H1 (cell line): ENCODE measurements at regions not wholly inside any gene's neighbourhood (a gene's known extent, or its start where the extent isn't known, plus 50 kb on each side); places are given as distances from the start of the nearest gene placed in this dataset.

Experiments
- CTCF ChIA-PET: fragments of 300-600 bp; sonication (Branson Sonifier 250); formaldehyde crosslinking; loops from one replicate; lab custom pipeline; 2021; ENCODE audit not compliant: partially characterized antibody; lab: Charles Lee
- POLR2A ChIA-PET: fragments of 300-600 bp; sonication (Branson Sonifier 250); formaldehyde crosslinking; loops from one replicate; lab custom pipeline; 2021; ENCODE audit warnings: inconsistent platforms; ENCODE audit not compliant: partially characterized antibody; lab: Charles Lee
- DNase-seq, 2 experiments: peaks; one replicate each; pipeline versions ENCODE4 v3.0.0 to v3.0.0-alpha.2; 2010 to 2022; ENCODE audit warnings: low spot score in 2 of 2, low read depth in 1 of 2, mixed read lengths in 1 of 2
- FAIRE-seq: peaks from 2 replicates; lab custom pipeline; 2011; peaks lifted over from hg19 to GRCh38; lab: Jason Lieb, UNC
- H2AFZ ChIP-seq: 2 replicates; pipeline ENCODE4 v1.8.1; 2012; ENCODE audit warnings: low read length, inconsistent platforms
- H2AK5ac ChIP-seq: 2 replicates; pipeline ENCODE4 v1.6.1; 2013; ENCODE audit warnings: low read depth, low read length
- H2BK120ac ChIP-seq: replicated peaks from 2 replicates; pipeline ENCODE3; 2013; ENCODE audit warnings: low read depth, low read length, inconsistent platforms
- H2BK12ac ChIP-seq: 2 replicates; pipeline ENCODE4 v1.6.1; 2013; ENCODE audit warnings: low read depth, low read length
- H2BK15ac ChIP-seq: 2 replicates; pipeline ENCODE4 v1.6.1; 2013; ENCODE audit warnings: low read length
- H2BK20ac ChIP-seq: 2 replicates; pipeline ENCODE4 v1.6.1; 2013; ENCODE audit warnings: low read length
- H2BK5ac ChIP-seq: 2 replicates; pipeline ENCODE4 v1.6.1; 2013; ENCODE audit warnings: low read depth, low read length
- H3K14ac ChIP-seq: 2 replicates; pipeline ENCODE4 v1.6.1; 2013; ENCODE audit warnings: inconsistent platforms; ENCODE audit not compliant: insufficient read length
- H3K18ac ChIP-seq: 2 replicates; pipeline ENCODE4 v1.6.1; 2013; ENCODE audit warnings: low read length; ENCODE audit errors: extremely low read depth
- H3K23ac ChIP-seq: 2 replicates; pipeline ENCODE4 v1.6.1; 2013; ENCODE audit warnings: inconsistent platforms; ENCODE audit not compliant: insufficient read length
- H3K23me2 ChIP-seq: 2 replicates; pipeline ENCODE4 v1.6.1; 2013; ENCODE audit warnings: low read depth, low read length
- H3K27ac ChIP-seq: 2 replicates; pipeline ENCODE4 v1.6.1; 2011; ENCODE audit warnings: low read depth, low read length, inconsistent platforms
- H3K27me3 ChIP-seq, 4 experiments: replicated peaks in 1 of 4; 1 replicate in 1 of 4; 2 replicates in 3 of 4; pipeline versions ENCODE4 v1.6.1 to v1.8.1; 2011 to 2013; ENCODE audit warnings: low read length in 3 of 4, mild to moderate bottlenecking in 3 of 4, inconsistent platforms in 2 of 4, mixed read lengths in 2 of 4, moderate library complexity in 1 of 4; ENCODE audit not compliant: control insufficient read depth in 3 of 4, insufficient read depth in 3 of 4; ENCODE audit errors: extremely low read depth in 1 of 4
- H3K36me3 ChIP-seq, 4 experiments: 2 replicates each; pipeline versions ENCODE4 v1.6.1 to v1.8.1; 2011 to 2013; ENCODE audit warnings: mild to moderate bottlenecking in 4 of 4, low read length in 3 of 4, moderate library complexity in 2 of 4, control low read depth in 1 of 4, inconsistent platforms in 1 of 4; ENCODE audit not compliant: insufficient read depth in 4 of 4, control insufficient read depth in 2 of 4
- H3K4ac ChIP-seq: replicated peaks from 2 replicates; pipeline ENCODE3; 2013; ENCODE audit warnings: low read length, low read depth, mixed read lengths, inconsistent platforms; ENCODE audit not compliant: insufficient read length
- H3K4me1 ChIP-seq, 4 experiments: replicated peaks in 1 of 4; 1 replicate in 1 of 4; 2 replicates in 3 of 4; pipeline versions ENCODE4 v1.6.1 to v1.8.1; 2011 to 2013; ENCODE audit warnings: low read length in 3 of 4, inconsistent platforms in 2 of 4, mixed read lengths in 1 of 4; ENCODE audit not compliant: insufficient read depth in 4 of 4, control insufficient read depth in 3 of 4
- H3K4me2 ChIP-seq, 2 experiments: 2 replicates each; pipeline versions ENCODE4 v1.6.1 to v1.8.1; 2011 to 2013; ENCODE audit warnings: low read depth in 2 of 2, low read length in 2 of 2, control low read depth in 1 of 2, inconsistent platforms in 1 of 2, mild to moderate bottlenecking in 1 of 2; ENCODE audit not compliant: insufficient read depth in 1 of 2
- H3K4me3 ChIP-seq, 4 experiments: fragments of 200-600, 300-600 bp in 1 of 4; sonication (generic), shearing (Covaris generic), sonication (Bioruptor Twin) in 1 of 4; 2 replicates each; pipeline versions ENCODE4 v1.5.1 to v1.8.1; 2011 to 2016; ENCODE audit warnings: low read length in 4 of 4, low read depth in 3 of 4, control low read depth in 2 of 4, inconsistent platforms in 2 of 4, mild to moderate bottlenecking in 2 of 4, mixed read lengths in 1 of 4, moderate library complexity in 1 of 4; ENCODE audit not compliant: insufficient read depth in 2 of 4; ENCODE audit errors: extremely low read depth in 1 of 4
- H3K56ac ChIP-seq: replicated peaks from 2 replicates; pipeline ENCODE3; 2013; ENCODE audit warnings: low read depth, mild to moderate bottlenecking, mixed read lengths, low read length, inconsistent platforms; ENCODE audit not compliant: insufficient read length
- H3K79me1 ChIP-seq: 2 replicates; pipeline ENCODE4 v1.6.1; 2013; ENCODE audit warnings: low read depth, low read length, control low read depth
- H3K79me2 ChIP-seq, 2 experiments: 2 replicates each; pipeline versions ENCODE4 v1.6.1 to v1.8.1; 2012 to 2013; ENCODE audit warnings: low read length in 2 of 2, mild to moderate bottlenecking in 2 of 2, inconsistent platforms in 1 of 2; ENCODE audit not compliant: insufficient read depth in 2 of 2, control insufficient read depth in 1 of 2
- H3K9ac ChIP-seq, 4 experiments: replicated peaks in 1 of 4; 1 replicate in 1 of 4; 2 replicates in 3 of 4; pipeline versions ENCODE4 v1.6.1 to v1.8.1; 2011 to 2013; ENCODE audit warnings: low read depth in 3 of 4, low read length in 3 of 4, control low read depth in 2 of 4, mild to moderate bottlenecking in 2 of 4, moderate library complexity in 2 of 4, inconsistent platforms in 1 of 4; ENCODE audit errors: extremely low read depth in 1 of 4
- H3K9me3 ChIP-seq, 2 experiments: 2 replicates each; pipeline versions ENCODE4 v1.6.1 to v1.8.1; 2012 to 2013; ENCODE audit warnings: mild to moderate bottlenecking in 2 of 2, moderate library complexity in 2 of 2, control low read depth in 1 of 2, inconsistent platforms in 1 of 2, low read depth in 1 of 2, low read length in 1 of 2, mixed read lengths in 1 of 2; ENCODE audit not compliant: insufficient read depth in 2 of 2
- H4K20me1 ChIP-seq, 2 experiments: replicated peaks in 1 of 2; 2 replicates each; pipeline versions ENCODE3 to v1.8.1; 2011 to 2013; ENCODE audit warnings: inconsistent platforms in 2 of 2, low read length in 2 of 2, mild to moderate bottlenecking in 1 of 2; ENCODE audit not compliant: insufficient read depth in 2 of 2, control insufficient read depth in 1 of 2
- H4K5ac ChIP-seq: 2 replicates; pipeline ENCODE4 v1.6.1; 2013; ENCODE audit warnings: low read length, low read depth, mixed read lengths, inconsistent platforms; ENCODE audit not compliant: insufficient read length
- H4K8ac ChIP-seq: 2 replicates; pipeline ENCODE4 v1.8.0; 2013; ENCODE audit warnings: mild to moderate bottlenecking, moderate library complexity, low read length, inconsistent platforms; ENCODE audit not compliant: insufficient read depth; ENCODE audit errors: extremely low read depth
- H4K91ac ChIP-seq: replicated peaks from 2 replicates; pipeline ENCODE3; 2013; ENCODE audit warnings: low read length, mixed read lengths, inconsistent platforms; ENCODE audit not compliant: insufficient read length
- CHD1 ChIP-seq: IDR thresholded peaks from 2 replicates; pipeline ENCODE4 v1.6.1; 2012; ENCODE audit warnings: low read depth, low read length, improper control_type of control experiment
- FOSL1 ChIP-seq: IDR thresholded peaks from 2 replicates; pipeline ENCODE4 v1.6.1; 2011; ENCODE audit warnings: mild to moderate bottlenecking, low read depth, low read length, moderate library complexity; ENCODE audit not compliant: insufficient read depth
- GABPA ChIP-seq: IDR thresholded peaks from 2 replicates; pipeline ENCODE4 v1.6.1; 2011; ENCODE audit warnings: mild to moderate bottlenecking, low read length, moderate library complexity, borderline replicate concordance; ENCODE audit not compliant: insufficient read depth
- KDM5A ChIP-seq: fragments of 200-600 bp; IDR thresholded peaks from 2 replicates; pipeline ENCODE4 v1.7.1; 2012; ENCODE audit warnings: mild to moderate bottlenecking, low read length, inconsistent platforms, mixed read lengths
- SP1 ChIP-seq: IDR thresholded peaks from 2 replicates; pipeline ENCODE4 v1.6.1; 2011; ENCODE audit warnings: low read depth, low read length
- TCF12 ChIP-seq: IDR thresholded peaks from 2 replicates; pipeline ENCODE4 v1.6.1; 2011; ENCODE audit warnings: low read depth, mild to moderate bottlenecking, low read length
- WGBS, 2 experiments: shearing (Covaris generic) in 1 of 2; methylation state at CpG; one replicate each; pipeline versions ENCODE4 v1.1.6 to v1.1.7; 2013 to 2015; ENCODE audit warnings: low lambda C conversion rate in 2 of 2, mixed read lengths in 2 of 2, inconsistent platforms in 1 of 2, low coverage in 1 of 2, missing lambda C conversion rate in 1 of 2; ENCODE audit not compliant: insufficient replicate concordance in 2 of 2, insufficient coverage in 1 of 2, insufficient read length in 1 of 2; ENCODE audit errors: extremely low coverage in 1 of 2, missing lambda C conversion rate in 1 of 2; 5-methylcytosine and 5-hydroxymethylcytosine counted together

GRCh38 chr1:157249739-157250138 lies 111.5 kb upstream of the ETV3 start:
- no peak overlapping the region for H2BK5ac ChIP-seq
- no peak overlapping the region for H3K18ac ChIP-seq
- no peak overlapping the region for H3K9ac ChIP-seq
- no peak overlapping the region for H3K27ac ChIP-seq
- ChIA-PET POLR2A (no interaction called here), CTCF (interaction anchor here (1.0 to 1.2 kb wide), 3 partner anchors 14 to 62 kb away, joined by 3 read pairs; no protein-coding TSS in a partner anchor)
- peaks cover 12 to 14% of the 10 kb centered on the region in 2 experiments for H3K9me3 ChIP-seq
- no peaks in the 10 kb centered on the region for H3K27me3 ChIP-seq
- WGBS, 2 experiments: 91% methylated on average over 1 of the region's 1 CpG; no CpG with 5 or more reads in 1 of the 2 experiments
- no peak overlapping the region for H2BK12ac ChIP-seq
- H3K56ac ChIP-seq: no peak overlapping the region
- H3K79me1 ChIP-seq: no peaks in the 10 kb centered on the region
- H4K91ac ChIP-seq: no peak overlapping the region
- H2AFZ ChIP-seq: no peak overlapping the region
- no peak overlapping the region for H2AK5ac ChIP-seq
- H3K4me1 ChIP-seq: 0 out of 7 replicates have a peak, but pooled peaks cover 0 to 2% (median 0%) of the 10 kb centered on the region in 4 experiments
- no peak overlapping the region for H3K23ac ChIP-seq
- no peak overlapping the region for H3K14ac ChIP-seq
- H4K20me1 ChIP-seq: no peaks in the 10 kb centered on the region
- no peaks in the 10 kb centered on the region for H3K36me3 ChIP-seq
- no peaks in the 10 kb centered on the region for H3K79me2 ChIP-seq
- H2BK15ac ChIP-seq: no peak overlapping the region
- no peak for DNase-seq
- no peak for FAIRE-seq
- no peak overlapping the region for H4K8ac ChIP-seq
- H3K23me2 ChIP-seq: no peaks in the 10 kb centered on the region; the same call in 1 of the 2 replicates
- H4K5ac ChIP-seq: no peak overlapping the region
- no peak overlapping the region for H3K4ac ChIP-seq
- no peak overlapping the region for H2BK20ac ChIP-seq
- H3K4me3 ChIP-seq: no peak overlapping the region
- H3K4me2 ChIP-seq: no peak overlapping the region
- no peak overlapping the region for H2BK120ac ChIP-seq
- no peak for TF ChIP-seq GABPA
- TF ChIP-seq SP1: no peak
- TF ChIP-seq FOSL1: no peak
- TF ChIP-seq TCF12: no peak
- no peak for TF ChIP-seq CHD1
- no peak for TF ChIP-seq KDM5A
- TF ChIP-seq, all 59 proteins: peak for 0
